K562 (cell line): ENCODE measurements at regions not wholly inside any gene's neighbourhood (a gene's known extent, or its start where the extent isn't known, plus 50 kb on each side); places are given as distances from the start of the nearest gene placed in this dataset.

Experiments
- ATAC-seq: fragments of 200-7000 bp; cut with Tn5 transposase; 3 replicates; pipeline ENCODE4 v1.9.1; 2020; ENCODE audit warnings: moderate library complexity
- BruUV-seq: library from RNA; stranded (reverse); fragments of 400-500 nt; replicated peaks from 2 replicates; lab custom pipeline; 2021; lab: Mats Ljungman, UMichigan
- CTCF ChIA-PET: fragments of 300-600 bp; formaldehyde crosslinking; extraction: SDS; loops from one replicate; lab custom pipeline; 2021; ENCODE audit warnings: low intra/inter-chr PET ratio; lab: Yijun Ruan, JAX
- POLR2A ChIA-PET: fragments of 300-600, 350-650 bp; sonication (Branson Sonifier 250); formaldehyde crosslinking; extraction: SDS; loops from one replicate; lab custom pipeline; 2021; ENCODE audit warnings: antibody characterized with exemption, inconsistent platforms; lab: Yijun Ruan, JAX
- DNase-seq, 4 experiments: peaks; one replicate each; pipeline versions ENCODE4 v3.0.0 to v3.0.0-alpha.2; 2011 to 2018; ENCODE audit warnings: low spot score in 3 of 4, mixed read lengths in 3 of 4; ENCODE audit errors: extremely low read depth in 1 of 4
- FAIRE-seq: peaks from 2 replicates; lab custom pipeline; 2011; peaks lifted over from hg19 to GRCh38; lab: Jason Lieb, UNC
- H2AFZ ChIP-seq: 2 replicates; pipeline ENCODE4 v1.6.0; 2011; ENCODE audit warnings: low read depth, low read length, control low read depth, inconsistent platforms
- H3K27ac ChIP-seq: fragments of 200-600 bp; 3 replicates; pipeline ENCODE4 v1.8.0; 2011; ENCODE audit warnings: low read depth, mild to moderate bottlenecking, control low read depth, inconsistent platforms, low read length, moderate library complexity, mixed read lengths; ENCODE audit errors: extremely low read depth
- H3K27me3 ChIP-seq, 2 experiments: fragments of 300-600 bp in 1 of 2; 2 replicates in 1 of 2; 3 replicates in 1 of 2; pipeline versions ENCODE4 v1.6.0 to v1.8.0; 2011; ENCODE audit warnings: inconsistent platforms in 2 of 2, low read length in 2 of 2, mild to moderate bottlenecking in 1 of 2, mixed read lengths in 1 of 2, moderate library complexity in 1 of 2; ENCODE audit not compliant: control insufficient read depth in 2 of 2, insufficient read depth in 2 of 2
- H3K36me3 ChIP-seq: fragments of 300-600 bp; 3 replicates; pipeline ENCODE4 v1.8.0; 2011; ENCODE audit warnings: mild to moderate bottlenecking, low read length, inconsistent platforms; ENCODE audit not compliant: control insufficient read depth, insufficient read depth
- H3K4me1 ChIP-seq, 2 experiments: fragments of 200-600 bp in 1 of 2; replicated peaks in 1 of 2; 2 replicates in 1 of 2; 3 replicates in 1 of 2; pipeline versions ENCODE4 v1.5.1 to v1.8.0; 2011; ENCODE audit warnings: inconsistent platforms in 2 of 2, low read length in 2 of 2, mild to moderate bottlenecking in 1 of 2, mixed read lengths in 1 of 2, moderate library complexity in 1 of 2; ENCODE audit not compliant: control insufficient read depth in 2 of 2, insufficient read depth in 2 of 2
- H3K4me2 ChIP-seq: 2 replicates; pipeline ENCODE4 v1.6.1; 2011; ENCODE audit warnings: low read length, control low read depth, inconsistent platforms, mixed read lengths; ENCODE audit not compliant: insufficient read depth
- H3K4me3 ChIP-seq: fragments of 200-600 bp; sonication (generic), shearing (Covaris generic); 2 replicates; pipeline ENCODE4 v1.5.1; 2016; ENCODE audit warnings: control low read depth, inconsistent platforms
- H3K79me2 ChIP-seq: fragments of 200-600 bp; 3 replicates; pipeline ENCODE4 v1.8.0; 2011; ENCODE audit warnings: low read length, inconsistent platforms; ENCODE audit not compliant: control insufficient read depth, insufficient read depth
- H3K9ac ChIP-seq, 2 experiments: 2 replicates each; pipeline versions ENCODE4 v1.6.0 to v1.6.1; 2011; ENCODE audit warnings: low read depth in 2 of 2, low read length in 2 of 2, control low read depth in 1 of 2, inconsistent platforms in 1 of 2, mild to moderate bottlenecking in 1 of 2, mixed read lengths in 1 of 2; ENCODE audit not compliant: insufficient read depth in 1 of 2
- H3K9me1 ChIP-seq: one replicate; pipeline ENCODE4 v1.6.0; 2011; ENCODE audit warnings: inconsistent platforms, mild to moderate bottlenecking, low read length, moderate library complexity; ENCODE audit not compliant: control insufficient read depth, insufficient read depth
- H3K9me3 ChIP-seq: replicated peaks from 2 replicates; pipeline ENCODE4 v1.5.1; 2011; ENCODE audit warnings: low read depth, low read length, inconsistent platforms; ENCODE audit not compliant: control insufficient read depth, insufficient read depth
- H4K20me1 ChIP-seq: replicated peaks from 2 replicates; pipeline ENCODE4 v1.6.1; 2011; ENCODE audit warnings: low read length, inconsistent platforms, mixed read lengths; ENCODE audit not compliant: control insufficient read depth, insufficient read depth
- DIDO1 ChIP-seq: fragments of 450-650 bp; IDR thresholded peaks from 2 replicates; pipeline ENCODE4 v1.6.1; 2016; ENCODE audit warnings: low read depth, missing biosample characterization, missing genetic modification characterization
- MXI1 ChIP-seq: IDR thresholded peaks from 2 replicates; pipeline ENCODE4 v1.6.1; 2011; ENCODE audit warnings: low read depth, mild to moderate bottlenecking, improper control_type of control experiment, low read length
- RFX5 ChIP-seq: IDR thresholded peaks from 2 replicates; pipeline ENCODE4 v1.6.1; 2011; ENCODE audit warnings: low read depth, mild to moderate bottlenecking, improper control_type of control experiment, low read length
- SMARCC2 ChIP-seq: fragments of 450-650 bp; IDR thresholded peaks from 2 replicates; pipeline ENCODE4 v1.6.1; 2017; ENCODE audit warnings: antibody characterized with exemption, moderate library complexity, mild to moderate bottlenecking, low read depth
- TEAD1 ChIP-seq, 2 experiments: fragments of 450-650 bp in 1 of 2; sonication (generic) in 1 of 2; formaldehyde crosslinking; IDR thresholded peaks; 2 replicates each; pipeline versions ENCODE4 v1.4.0 to v1.8.0; 2020 to 2022; ENCODE audit warnings: mild to moderate bottlenecking in 2 of 2, missing genetic modification reagents in 1 of 2
- ZSCAN32 ChIP-seq: fragments of 450-650 bp; formaldehyde crosslinking; IDR thresholded peaks from 2 replicates; pipeline ENCODE4 v1.4.0; 2020; ENCODE audit warnings: mild to moderate bottlenecking, moderate library complexity
- WGBS: fragments of 100-300 bp; shearing (Covaris generic); methylation state at CpG from one replicate; pipeline ENCODE4 v1.1.6; 2016; ENCODE audit warnings: low coverage, mixed read lengths; ENCODE audit not compliant: insufficient coverage; ENCODE audit errors: missing lambda C conversion rate; 5-methylcytosine and 5-hydroxymethylcytosine counted together
- in situ Hi-C: fragments of 300-500 bp; cut with MboI; formaldehyde crosslinking; loops from 4 replicates; pipeline ENCODE4 v1.15.0; 2018; ENCODE audit warnings: inconsistent platforms, mixed read lengths
- intact Hi-C: fragments of 100-400 bp; cut with micrococcal nuclease; formaldehyde crosslinking; loops from 2 replicates; pipeline ENCODE4 v1.14.2; 2022
- TF ChIP-seq, protein P1 (sequence below): fragments of 450-650 bp; IDR thresholded peaks from 2 replicates; pipeline ENCODE4 v1.6.1; 2018; ENCODE audit warnings: mild to moderate bottlenecking, low read depth; ENCODE audit not compliant: partially characterized antibody
- TF ChIP-seq, protein P2 (sequence below): sonication (generic); formaldehyde crosslinking; IDR thresholded peaks from 2 replicates; pipeline ENCODE4 v1.8.1; 2022; ENCODE audit warnings: missing genetic modification reagents
- TF ChIP-seq, protein P3 (sequence below): fragments of 450-650 bp; IDR thresholded peaks from 2 replicates; pipeline ENCODE4 v1.6.1; 2016; ENCODE audit warnings: mild to moderate bottlenecking
- TF ChIP-seq, protein P4 (sequence below): fragments of 250-450 bp; sonication (Bioruptor Pico); IDR thresholded peaks from 2 replicates; pipeline ENCODE4 v1.6.1; 2021; ENCODE audit warnings: mild to moderate bottlenecking

DNA sequence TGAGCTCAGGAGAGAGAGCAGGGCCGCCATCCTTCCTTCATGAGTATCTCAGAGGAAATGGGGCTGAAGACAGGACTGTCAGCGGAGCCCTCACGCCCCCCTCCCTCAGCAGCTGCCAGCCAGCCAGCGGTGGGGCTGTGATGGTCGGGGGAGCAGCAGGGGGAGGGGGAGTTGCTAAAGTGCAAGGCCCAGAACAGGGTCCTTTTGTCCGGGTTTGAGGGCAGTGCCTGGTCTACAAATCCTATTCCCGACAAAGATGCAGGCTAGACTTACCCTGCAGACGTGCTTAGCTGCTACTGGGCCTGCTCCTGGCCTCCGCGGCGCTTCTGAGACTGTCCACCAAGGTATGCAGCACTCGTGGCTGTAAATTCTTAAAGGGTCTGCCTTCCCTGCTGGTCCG lies 593.4 kb upstream of the CDH4 start:
- WGBS: 0% methylated on average over 6 of the region's 13 CpGs
- Histone ChIP-seq H3K9me3 (no peaks in the 10 kb centered on the region; the same call in 1 of the 2 replicates), H3K27ac (no peak overlapping the region), H3K4me2 (no peak overlapping the region), H3K27me3 (peaks cover 2 to 7% of the 10 kb centered on the region in 2 experiments; a peak in 1 of 5 replicates), H3K36me3 (no peaks in the 10 kb centered on the region), H4K20me1 (no peaks in the 10 kb centered on the region), H3K79me2 (no peaks in the 10 kb centered on the region), H3K4me1 (no peaks in the 10 kb centered on the region), H3K9ac (no peak overlapping the region), H3K9me1 (no peaks in the 10 kb centered on the region), H3K4me3 (no peak overlapping the region), H2AFZ (no peak overlapping the region)
- intact Hi-C loops: no loop called here
- ChIA-PET POLR2A (no interaction called here), CTCF (no interaction called here)
- BruUV-seq: no TSS peak
- FAIRE-seq (no peak), ATAC-seq (no peak), DNase-seq (no peak)
- in situ Hi-C loops: no loop called here
- TF ChIP-seq, protein P1, sequence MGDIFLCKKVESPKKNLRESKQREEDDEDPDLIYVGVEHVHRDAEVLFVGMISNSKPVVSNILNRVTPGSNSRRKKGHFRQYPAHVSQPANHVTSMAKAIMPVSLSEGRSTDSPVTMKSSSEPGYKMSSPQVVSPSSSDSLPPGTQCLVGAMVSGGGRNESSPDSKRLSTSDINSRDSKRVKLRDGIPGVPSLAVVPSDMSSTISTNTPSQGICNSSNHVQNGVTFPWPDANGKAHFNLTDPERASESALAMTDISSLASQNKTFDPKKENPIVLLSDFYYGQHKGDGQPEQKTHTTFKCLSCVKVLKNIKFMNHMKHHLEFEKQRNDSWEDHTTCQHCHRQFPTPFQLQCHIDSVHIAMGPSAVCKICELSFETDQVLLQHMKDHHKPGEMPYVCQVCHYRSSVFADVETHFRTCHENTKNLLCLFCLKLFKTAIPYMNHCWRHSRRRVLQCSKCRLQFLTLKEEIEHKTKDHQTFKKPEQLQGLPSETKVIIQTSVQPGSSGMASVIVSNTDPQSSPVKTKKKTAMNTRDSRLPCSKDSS: no peak

DNA sequence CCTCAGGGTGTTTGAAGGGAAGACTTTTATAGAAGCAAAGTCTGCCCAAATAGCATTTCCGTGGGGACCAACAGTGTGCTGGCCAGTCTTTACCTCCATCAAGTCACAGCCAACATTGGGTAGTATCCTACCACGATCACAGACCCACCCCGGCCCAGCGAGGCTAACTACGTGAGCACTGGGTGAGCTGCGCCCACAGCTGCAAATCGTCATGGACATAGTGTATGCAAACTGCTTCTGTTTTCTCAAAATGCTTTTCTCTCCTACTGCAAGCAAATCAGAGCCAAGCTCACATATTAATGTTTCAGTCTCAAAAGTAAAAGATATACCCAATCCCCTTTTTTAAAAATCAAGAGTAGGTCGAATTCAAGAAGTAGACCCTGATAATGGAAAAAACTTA lies 592.8 kb upstream of the CDH4 start:
- Histone ChIP-seq H3K4me2 (no peak overlapping the region), H3K27me3 (peaks cover 2 to 7% of the 10 kb centered on the region in 2 experiments; a peak in 1 of 5 replicates), H3K4me1 (no peaks in the 10 kb centered on the region), H3K9ac (no peak overlapping the region), H3K9me3 (no peaks in the 10 kb centered on the region; the same call in 1 of the 2 replicates), H3K79me2 (no peaks in the 10 kb centered on the region), H3K36me3 (no peaks in the 10 kb centered on the region), H3K9me1 (no peaks in the 10 kb centered on the region), H4K20me1 (no peaks in the 10 kb centered on the region), H3K4me3 (no peak overlapping the region), H2AFZ (no peak overlapping the region), H3K27ac (no peak overlapping the region)
- ChIA-PET POLR2A (no interaction called here), CTCF (no interaction called here)
- WGBS: 2% methylated on average over 8 of the region's 8 CpGs
- intact Hi-C loops (no loop called here), in situ Hi-C loops (no loop called here)
- DNase-seq (no peak), ATAC-seq (no peak), FAIRE-seq (no peak)
- BruUV-seq: no TSS peak
- TF ChIP-seq SMARCC2: no peak
- TF ChIP-seq RFX5: no peak
- TF ChIP-seq, protein P2, sequence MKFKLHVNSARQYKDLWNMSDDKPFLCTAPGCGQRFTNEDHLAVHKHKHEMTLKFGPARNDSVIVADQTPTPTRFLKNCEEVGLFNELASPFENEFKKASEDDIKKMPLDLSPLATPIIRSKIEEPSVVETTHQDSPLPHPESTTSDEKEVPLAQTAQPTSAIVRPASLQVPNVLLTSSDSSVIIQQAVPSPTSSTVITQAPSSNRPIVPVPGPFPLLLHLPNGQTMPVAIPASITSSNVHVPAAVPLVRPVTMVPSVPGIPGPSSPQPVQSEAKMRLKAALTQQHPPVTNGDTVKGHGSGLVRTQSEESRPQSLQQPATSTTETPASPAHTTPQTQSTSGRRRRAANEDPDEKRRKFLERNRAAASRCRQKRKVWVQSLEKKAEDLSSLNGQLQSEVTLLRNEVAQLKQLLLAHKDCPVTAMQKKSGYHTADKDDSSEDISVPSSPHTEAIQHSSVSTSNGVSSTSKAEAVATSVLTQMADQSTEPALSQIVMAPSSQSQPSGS: no peak
- no peak for TF ChIP-seq TEAD1 (CRISPR knock-in tag; IDR thresholded peaks at IDR 0.05)
- TF ChIP-seq, protein P3, sequence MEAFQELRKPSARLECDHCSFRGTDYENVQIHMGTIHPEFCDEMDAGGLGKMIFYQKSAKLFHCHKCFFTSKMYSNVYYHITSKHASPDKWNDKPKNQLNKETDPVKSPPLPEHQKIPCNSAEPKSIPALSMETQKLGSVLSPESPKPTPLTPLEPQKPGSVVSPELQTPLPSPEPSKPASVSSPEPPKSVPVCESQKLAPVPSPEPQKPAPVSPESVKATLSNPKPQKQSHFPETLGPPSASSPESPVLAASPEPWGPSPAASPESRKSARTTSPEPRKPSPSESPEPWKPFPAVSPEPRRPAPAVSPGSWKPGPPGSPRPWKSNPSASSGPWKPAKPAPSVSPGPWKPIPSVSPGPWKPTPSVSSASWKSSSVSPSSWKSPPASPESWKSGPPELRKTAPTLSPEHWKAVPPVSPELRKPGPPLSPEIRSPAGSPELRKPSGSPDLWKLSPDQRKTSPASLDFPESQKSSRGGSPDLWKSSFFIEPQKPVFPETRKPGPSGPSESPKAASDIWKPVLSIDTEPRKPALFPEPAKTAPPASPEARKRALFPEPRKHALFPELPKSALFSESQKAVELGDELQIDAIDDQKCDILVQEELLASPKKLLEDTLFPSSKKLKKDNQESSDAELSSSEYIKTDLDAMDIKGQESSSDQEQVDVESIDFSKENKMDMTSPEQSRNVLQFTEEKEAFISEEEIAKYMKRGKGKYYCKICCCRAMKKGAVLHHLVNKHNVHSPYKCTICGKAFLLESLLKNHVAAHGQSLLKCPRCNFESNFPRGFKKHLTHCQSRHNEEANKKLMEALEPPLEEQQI: no peak
- TF ChIP-seq DIDO1 (tag): no peak
- TF ChIP-seq, protein P4, sequence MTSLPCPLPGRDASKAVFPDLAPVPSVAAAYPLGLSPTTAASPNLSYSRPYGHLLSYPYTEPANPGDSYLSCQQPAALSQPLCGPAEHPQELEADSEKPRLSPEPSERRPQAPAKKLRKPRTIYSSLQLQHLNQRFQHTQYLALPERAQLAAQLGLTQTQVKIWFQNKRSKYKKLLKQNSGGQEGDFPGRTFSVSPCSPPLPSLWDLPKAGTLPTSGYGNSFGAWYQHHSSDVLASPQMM: no peak
- no peak for TF ChIP-seq ZSCAN32 (CRISPR knock-in tag)
- TF ChIP-seq MXI1: no peak
